Lung (tissue), 11 donors: ENCODE measurements at regions not wholly inside any gene's neighbourhood (a gene's known extent, or its start where the extent isn't known, plus 50 kb on each side); places are given as distances from the start of the nearest gene placed in this dataset.

Experiments used
- ATAC-seq: fragments of 200-7000 bp; cut with Tn5 transposase; one replicate; pipeline ENCODE4 v1.9.1; 2020; ENCODE audit warnings: moderate number of reproducible peaks; ENCODE audit not compliant: insufficient read depth, low FRiP score
- DNase-seq, 3 donors: peaks; one replicate each; pipeline ENCODE4 v3.0.0-alpha.2; 2013 to 2017
- H3K27ac ChIP-seq, 2 donors: one replicate each; pipeline ENCODE4 v1.5.1; 2013; ENCODE audit warnings: mild to moderate bottlenecking in 2 of 2, moderate library complexity in 2 of 2, control low read depth in 1 of 2, inconsistent platforms in 1 of 2, low read depth in 1 of 2, low read length in 1 of 2
- H3K27me3 ChIP-seq, 3 donors: one replicate each; pipeline ENCODE4 v1.5.1; 2013; ENCODE audit warnings: low read length in 2 of 3; ENCODE audit not compliant: control insufficient read depth in 3 of 3, insufficient read depth in 3 of 3
- H3K36me3 ChIP-seq, 4 donors: one replicate each; pipeline ENCODE4 v1.5.1; 2013; ENCODE audit warnings: low read length in 4 of 4, mild to moderate bottlenecking in 1 of 4, moderate library complexity in 1 of 4; ENCODE audit not compliant: control insufficient read depth in 4 of 4, insufficient read depth in 4 of 4
- H3K4me1 ChIP-seq, 5 donors: one replicate each; pipeline ENCODE4 v1.5.1; 2013; ENCODE audit warnings: low read length in 5 of 5, mild to moderate bottlenecking in 2 of 5, moderate library complexity in 1 of 5; ENCODE audit not compliant: control insufficient read depth in 5 of 5, insufficient read depth in 5 of 5
- H3K4me3 ChIP-seq: one replicate; pipeline ENCODE4 v1.5.1; 2013; ENCODE audit warnings: mild to moderate bottlenecking, control low read depth, moderate library complexity
- H3K9ac ChIP-seq, 2 donors: one replicate each; pipeline ENCODE4 v1.5.1; 2013; ENCODE audit warnings: low read length in 2 of 2, control low read depth in 1 of 2; ENCODE audit not compliant: insufficient read depth in 1 of 2
- H3K9me3 ChIP-seq, 4 donors: one replicate each; pipeline ENCODE4 v1.5.1; 2013; ENCODE audit warnings: low read length in 3 of 4, mild to moderate bottlenecking in 1 of 4, moderate library complexity in 1 of 4; ENCODE audit not compliant: control insufficient read depth in 4 of 4, insufficient read depth in 3 of 4
- WGBS, 2 donors: extraction: QIAGEN DNeasy Blood & Tissue Kit; methylation state at CpG; one replicate each; pipeline ENCODE4 v1.1.7; 2013; 5-methylcytosine and 5-hydroxymethylcytosine counted together
- TF ChIP-seq, protein P1 (sequence below): IDR thresholded peaks from 2 replicates; pipeline ENCODE4 v1.5.1; 2012; ENCODE audit warnings: mild to moderate bottlenecking; ENCODE audit errors: control extremely low read depth, extremely low read depth
- donor health status: control.
- donor health status: control.
- donor health status: Bipolar disorder and iron deficiency.
- donor health status: healthy.
- donor health status: DM: yes; HTN: yes; CAD: no.

DNA sequence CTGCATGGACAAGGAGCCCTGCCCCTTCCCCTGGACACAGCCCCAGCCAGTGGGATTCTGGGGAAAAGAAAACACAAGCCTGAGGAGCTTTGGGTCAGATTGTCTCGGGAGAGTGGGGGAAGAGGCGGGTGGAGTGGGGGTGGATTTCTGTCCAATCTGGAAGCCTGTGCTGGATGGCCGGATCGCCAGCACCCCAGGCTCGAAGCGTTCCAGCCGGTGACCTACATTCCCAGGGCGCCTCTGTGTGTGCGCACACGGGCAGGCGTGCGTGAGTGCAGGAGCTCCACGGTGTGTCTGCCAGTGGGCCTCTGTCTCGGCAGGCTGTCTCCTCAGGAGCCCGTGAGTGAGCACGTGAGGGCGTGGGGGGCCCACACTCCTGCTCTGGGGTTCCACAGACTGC, 74.3 kb upstream of the DAB2IP start:
- 87 to 94% methylated on average over 17 of the region's 17 CpGs for whole genome bisulfite sequencing, 2 donors
- peaks cover 0 to 21% (median 0%) of the 10 kb centered on the region in 5 donors for H3K4me1 ChIP-seq
- no peaks in the 10 kb centered on the region for H3K27me3 ChIP-seq
- no peak overlapping the region for H3K27ac ChIP-seq
- TF ChIP-seq, protein P1, sequence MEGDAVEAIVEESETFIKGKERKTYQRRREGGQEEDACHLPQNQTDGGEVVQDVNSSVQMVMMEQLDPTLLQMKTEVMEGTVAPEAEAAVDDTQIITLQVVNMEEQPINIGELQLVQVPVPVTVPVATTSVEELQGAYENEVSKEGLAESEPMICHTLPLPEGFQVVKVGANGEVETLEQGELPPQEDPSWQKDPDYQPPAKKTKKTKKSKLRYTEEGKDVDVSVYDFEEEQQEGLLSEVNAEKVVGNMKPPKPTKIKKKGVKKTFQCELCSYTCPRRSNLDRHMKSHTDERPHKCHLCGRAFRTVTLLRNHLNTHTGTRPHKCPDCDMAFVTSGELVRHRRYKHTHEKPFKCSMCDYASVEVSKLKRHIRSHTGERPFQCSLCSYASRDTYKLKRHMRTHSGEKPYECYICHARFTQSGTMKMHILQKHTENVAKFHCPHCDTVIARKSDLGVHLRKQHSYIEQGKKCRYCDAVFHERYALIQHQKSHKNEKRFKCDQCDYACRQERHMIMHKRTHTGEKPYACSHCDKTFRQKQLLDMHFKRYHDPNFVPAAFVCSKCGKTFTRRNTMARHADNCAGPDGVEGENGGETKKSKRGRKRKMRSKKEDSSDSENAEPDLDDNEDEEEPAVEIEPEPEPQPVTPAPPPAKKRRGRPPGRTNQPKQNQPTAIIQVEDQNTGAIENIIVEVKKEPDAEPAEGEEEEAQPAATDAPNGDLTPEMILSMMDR: no peak
- ATAC-seq (no peak), DNase-seq (peak in 1 of 3 donors; percentile 31)
- H3K4me3 ChIP-seq: no peak overlapping the region
- no peaks in the 10 kb centered on the region for H3K36me3 ChIP-seq
- no peaks in the 10 kb centered on the region for H3K9me3 ChIP-seq
- no peak overlapping the region for H3K9ac ChIP-seq

DNA sequence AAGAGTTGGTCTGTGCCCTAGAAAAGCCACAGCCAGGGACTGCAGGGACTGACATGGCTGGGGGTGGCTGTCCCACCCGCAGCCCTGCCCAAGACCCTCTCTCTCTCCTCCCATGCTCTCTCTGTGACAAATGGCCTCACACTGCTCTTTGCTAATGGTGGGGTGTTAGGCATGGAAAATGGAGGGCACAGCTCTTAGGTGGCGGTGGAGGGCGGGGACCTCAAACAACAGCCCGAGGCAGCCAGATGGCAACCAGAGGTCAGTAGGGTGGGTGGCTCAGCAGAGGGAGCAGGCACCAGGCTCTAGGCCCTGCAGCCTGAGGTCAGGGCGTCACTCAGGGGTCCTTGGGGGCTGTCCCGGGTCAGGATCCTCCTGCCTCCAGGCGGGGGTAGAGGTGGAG, 73.9 kb upstream of the DAB2IP start:
- ATAC-seq (no peak), DNase-seq (no peak)
- WGBS, 2 donors: 85 to 100% methylated on average over 6 to 7 of the region's 7 CpGs

DNA sequence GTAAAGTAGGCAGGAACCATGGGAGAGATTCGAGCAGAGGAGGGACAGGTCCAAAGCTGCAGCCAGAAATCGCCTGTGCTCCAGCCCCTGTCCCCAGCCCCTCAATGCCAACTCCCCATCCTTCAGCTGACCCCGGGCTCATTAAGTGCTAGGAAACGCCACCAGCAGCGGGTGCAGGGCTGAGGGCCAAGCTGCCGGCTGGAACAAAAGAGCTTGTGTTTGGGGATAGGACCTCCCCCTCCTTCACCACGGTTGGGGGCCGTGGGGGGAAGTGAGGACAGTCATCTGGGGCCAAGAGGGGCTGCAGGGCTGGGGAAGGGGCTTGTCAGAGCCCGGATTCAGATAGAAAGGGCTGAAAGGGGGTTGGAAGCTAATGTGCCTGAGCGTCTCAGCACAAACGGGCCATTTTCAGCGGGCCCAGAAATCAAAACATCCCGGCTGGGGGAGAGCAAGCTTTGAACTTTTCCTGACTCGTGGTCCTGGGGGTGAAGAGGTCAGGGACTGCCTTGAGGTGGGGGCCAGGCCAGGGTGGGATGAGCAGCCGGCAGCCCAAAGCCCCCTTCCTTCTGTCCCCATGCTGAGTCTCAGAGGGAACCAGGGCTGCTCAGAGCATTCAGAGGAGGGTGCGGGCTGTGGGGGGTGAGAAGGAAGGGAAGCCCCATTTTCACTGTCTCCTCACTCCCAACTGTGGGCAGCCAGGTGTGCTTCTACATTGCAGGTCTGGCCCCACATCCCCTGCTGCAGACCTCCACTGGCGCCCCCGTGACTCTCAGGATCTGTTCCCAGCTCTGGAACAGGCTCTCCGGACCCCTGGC, 69.4 kb upstream of the DAB2IP start:
- Histone ChIP-seq H3K4me3 (no peak overlapping the region), H3K36me3 (no peaks in the 10 kb centered on the region), H3K4me1 (peaks cover 0 to 17% (median 0%) of the 10 kb centered on the region in 5 donors), H3K27me3 (no peaks in the 10 kb centered on the region), H3K9ac (no peak overlapping the region), H3K9me3 (no peaks in the 10 kb centered on the region), H3K27ac (no peak overlapping the region)
- TF ChIP-seq, protein P1: no peak
- WGBS, 2 donors: 48 to 58% methylated on average over 19 of the region's 19 CpGs
- ATAC-seq: no peak
- peak; percentile 61 to 74 (median 73) for DNase-seq

More for the DNA sequence above, 73.9 kb upstream of the DAB2IP start:
- no peaks in the 10 kb centered on the region for H3K27me3 ChIP-seq
- no peak overlapping the region for H3K27ac ChIP-seq
- no peaks in the 10 kb centered on the region for H3K36me3 ChIP-seq
- no peak overlapping the region for H3K9ac ChIP-seq
- no peaks in the 10 kb centered on the region for H3K9me3 ChIP-seq
- no peak overlapping the region for H3K4me3 ChIP-seq
- H3K4me1 ChIP-seq: peaks cover 0 to 25% (median 0%) of the 10 kb centered on the region in 5 donors
- TF ChIP-seq, protein P1: no peak

DNA sequence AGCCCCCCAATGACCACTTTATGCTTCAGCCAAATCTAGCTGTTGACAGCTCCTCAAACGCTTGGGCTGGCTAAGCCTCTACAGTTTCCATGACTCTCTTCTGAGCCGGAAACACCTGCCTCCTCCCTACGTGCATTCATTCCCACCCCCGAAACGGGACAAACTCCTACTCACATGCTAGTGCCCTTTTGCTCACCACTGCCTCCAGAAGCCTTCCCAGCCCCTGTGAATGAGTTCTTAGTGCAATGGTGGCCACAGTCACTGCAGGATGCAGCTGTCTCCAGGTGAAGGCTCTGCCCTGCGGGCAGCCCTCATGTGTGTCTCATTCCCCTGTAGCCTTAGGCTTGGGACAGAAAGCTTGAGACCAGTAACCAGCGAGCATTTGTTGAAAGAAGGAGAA, 68.8 kb upstream of the DAB2IP start:
- no peak overlapping the region for H3K4me3 ChIP-seq
- H3K4me1 ChIP-seq: peaks cover 0 to 12% (median 0%) of the 10 kb centered on the region in 5 donors
- H3K9me3 ChIP-seq: no peaks in the 10 kb centered on the region
- WGBS, 2 donors: 80 to 81% methylated on average over 7 of the region's 7 CpGs
- no peak overlapping the region for H3K27ac ChIP-seq
- TF ChIP-seq, protein P1: no peak
- H3K36me3 ChIP-seq: no peaks in the 10 kb centered on the region
- DNase-seq: no peak
- no peak for ATAC-seq
- no peak overlapping the region for H3K9ac ChIP-seq
- no peaks in the 10 kb centered on the region for H3K27me3 ChIP-seq
